ENCODE measurements at regions not wholly inside any gene's neighbourhood (a gene's known extent, or its start where the extent isn't known, plus 50 kb on each side); places are given as distances from the start of the nearest gene placed in this dataset.

- Histone ChIP-seq H3K18ac (ENCODE audit: low read length) (no peak overlapping the region), H3K27ac (ENCODE audit: low read depth, low read length) (no peak overlapping the region), H4K8ac (ENCODE audit: low read depth, low read length) (no peak overlapping the region), H2AFZ (ENCODE audit: insufficient read depth, low read length, poor library complexity) (no peak overlapping the region), H3K36me3 (ENCODE audit: control insufficient read depth in 1 of 2, insufficient read depth in 2 of 2, low read length in 2 of 2) (no peaks in the 10 kb centered on the region), H3K27me3 (ENCODE audit: insufficient read depth, low read length) (no peaks in the 10 kb centered on the region), H3K14ac (ENCODE audit: low read length) (no peak overlapping the region), H3K79me1 (ENCODE audit: low read length) (no peaks in the 10 kb centered on the region), H2BK12ac (ENCODE audit: low read length) (no peak overlapping the region), H3K79me2 (ENCODE audit: control insufficient read depth, insufficient read depth, low read length, poor library complexity) (no peaks in the 10 kb centered on the region), H4K12ac (ENCODE audit: low read depth, low read length) (no peak overlapping the region), H3K4ac (ENCODE audit: low read depth, low read length) (no peak overlapping the region), H2AK5ac (ENCODE audit: low read length) (no peak overlapping the region), H3K9me3 (ENCODE audit: insufficient read depth, low read depth, low read length) (no peaks in the 10 kb centered on the region), H3K4me2 (ENCODE audit: low read length) (no peak overlapping the region), H3K9ac (ENCODE audit: low read length) (no peak overlapping the region), H3K4me3 (ENCODE audit: low read depth, low read length) (no peak overlapping the region), H3K4me1 (ENCODE audit: control insufficient read depth in 1 of 2, insufficient read depth in 2 of 2, low read length in 2 of 2) (no peaks in the 10 kb centered on the region), H4K91ac (ENCODE audit: low read depth, low read length) (no peak overlapping the region), H3K23ac (ENCODE audit: low read length) (no peak overlapping the region), H2BK120ac (ENCODE audit: insufficient read depth, low read length, poor library complexity) (no peak overlapping the region), H2BK5ac (ENCODE audit: low read depth, low read length, poor library complexity) (no peak overlapping the region)
- no CpG with 5 or more reads among the region's 3 CpGs for WGBS (ENCODE audit: extremely low coverage, insufficient coverage, insufficient read length)
- no peak for DNase-seq
Observed at GRCh38 chr10:81570349-81570748, 304.6 kb upstream of the NRG3 start.

- WGBS (ENCODE audit: extremely low coverage, insufficient coverage, insufficient read length), result no CpG with 5 or more reads among the region's 21 CpGs
- Histone ChIP-seq H3K4ac (ENCODE audit: low read depth, low read length) (no peak overlapping the region), H3K36me3 (ENCODE audit: control insufficient read depth in 1 of 2, insufficient read depth in 2 of 2, low read length in 2 of 2) (no peaks in the 10 kb centered on the region), H3K9ac (ENCODE audit: low read length) (no peak overlapping the region), H2BK5ac (ENCODE audit: low read depth, low read length, poor library complexity) (no peak overlapping the region), H3K18ac (ENCODE audit: low read length) (no peak overlapping the region), H3K4me2 (ENCODE audit: low read length) (no peak overlapping the region), H3K23ac (ENCODE audit: low read length) (no peak overlapping the region), H4K8ac (ENCODE audit: low read depth, low read length) (no peak overlapping the region), H2BK12ac (ENCODE audit: low read length) (no peak overlapping the region), H2AFZ (ENCODE audit: insufficient read depth, low read length, poor library complexity) (no peak overlapping the region), H2AK5ac (ENCODE audit: low read length) (no peak overlapping the region), H3K79me1 (ENCODE audit: low read length) (no peaks in the 10 kb centered on the region), H3K4me3 (ENCODE audit: low read depth, low read length) (no peak overlapping the region), H3K27me3 (ENCODE audit: insufficient read depth, low read length) (no peaks in the 10 kb centered on the region), H3K9me3 (ENCODE audit: insufficient read depth, low read depth, low read length) (no peaks in the 10 kb centered on the region), H3K79me2 (ENCODE audit: control insufficient read depth, insufficient read depth, low read length, poor library complexity) (no peaks in the 10 kb centered on the region), H3K27ac (ENCODE audit: low read depth, low read length) (no peak overlapping the region), H2BK120ac (ENCODE audit: insufficient read depth, low read length, poor library complexity) (no peak overlapping the region), H3K14ac (ENCODE audit: low read length) (no peak overlapping the region), H4K91ac (ENCODE audit: low read depth, low read length) (no peak overlapping the region), H4K12ac (ENCODE audit: low read depth, low read length) (no peak overlapping the region), H3K4me1 (ENCODE audit: control insufficient read depth in 1 of 2, insufficient read depth in 2 of 2, low read length in 2 of 2) (no peaks in the 10 kb centered on the region)
- DNase-seq, result no peak
Observed at GRCh38 chr10:81570878-81571794, 303.9 kb upstream of the NRG3 start.

- Histone ChIP-seq H3K18ac (ENCODE audit: low read length) (no peak overlapping the region), H4K12ac (ENCODE audit: low read depth, low read length) (no peak overlapping the region), H2BK5ac (ENCODE audit: low read depth, low read length, poor library complexity) (no peak overlapping the region), H3K27ac (ENCODE audit: low read depth, low read length) (no peak overlapping the region), H4K8ac (ENCODE audit: low read depth, low read length) (no peak overlapping the region), H3K79me1 (ENCODE audit: low read length) (no peaks in the 10 kb centered on the region), H2AFZ (ENCODE audit: insufficient read depth, low read length, poor library complexity) (no peak overlapping the region), H3K4me3 (ENCODE audit: low read depth, low read length) (no peak overlapping the region), H4K91ac (ENCODE audit: low read depth, low read length) (no peak overlapping the region), H3K9ac (ENCODE audit: low read length) (no peak overlapping the region), H2BK12ac (ENCODE audit: low read length) (no peak overlapping the region), H3K4me1 (ENCODE audit: control insufficient read depth in 1 of 2, insufficient read depth in 2 of 2, low read length in 2 of 2) (no peaks in the 10 kb centered on the region), H3K4me2 (ENCODE audit: low read length) (no peak overlapping the region), H3K79me2 (ENCODE audit: control insufficient read depth, insufficient read depth, low read length, poor library complexity) (no peaks in the 10 kb centered on the region), H3K27me3 (ENCODE audit: insufficient read depth, low read length) (no peaks in the 10 kb centered on the region), H3K23ac (ENCODE audit: low read length) (no peak overlapping the region), H3K14ac (ENCODE audit: low read length) (no peak overlapping the region), H3K9me3 (ENCODE audit: insufficient read depth, low read depth, low read length) (no peaks in the 10 kb centered on the region), H3K4ac (ENCODE audit: low read depth, low read length) (no peak overlapping the region), H2BK120ac (ENCODE audit: insufficient read depth, low read length, poor library complexity) (no peak overlapping the region), H2AK5ac (ENCODE audit: low read length) (no peak overlapping the region), H3K36me3 (ENCODE audit: control insufficient read depth in 1 of 2, insufficient read depth in 2 of 2, low read length in 2 of 2) (no peaks in the 10 kb centered on the region)
- no CpG with 5 or more reads among the region's 3 CpGs for WGBS (ENCODE audit: extremely low coverage, insufficient coverage, insufficient read length)
- no peak for DNase-seq
Observed at GRCh38 chr10:81575036-81575435, 300.0 kb upstream of the NRG3 start.

- no peak overlapping the region for H2AFZ ChIP-seq (ENCODE audit: insufficient read depth, low read length, poor library complexity)
- WGBS (ENCODE audit: extremely low coverage, insufficient coverage, insufficient read length), result no CpG with 5 or more reads among the region's 2 CpGs
Observed at GRCh38 chr10:81576336-81576735, 298.7 kb upstream of the NRG3 start.

More at GRCh38 chr10:81576336-81576735, 298.7 kb upstream of the NRG3 start:
- H3K14ac ChIP-seq (ENCODE audit: low read length), result no peak overlapping the region
- no peak overlapping the region for H3K23ac ChIP-seq (ENCODE audit: low read length)
- H3K4me2 ChIP-seq (ENCODE audit: low read length), result no peak overlapping the region
- H3K9ac ChIP-seq (ENCODE audit: low read length), result no peak overlapping the region
- H3K36me3 ChIP-seq (ENCODE audit: control insufficient read depth in 1 of 2, insufficient read depth in 2 of 2, low read length in 2 of 2), result no peaks in the 10 kb centered on the region
- DNase-seq, result no peak
- no peak overlapping the region for H3K18ac ChIP-seq (ENCODE audit: low read length)
- no peak overlapping the region for H2BK12ac ChIP-seq (ENCODE audit: low read length)
- H2AK5ac ChIP-seq (ENCODE audit: low read length), result no peak overlapping the region
- no peak overlapping the region for H2BK5ac ChIP-seq (ENCODE audit: low read depth, low read length, poor library complexity)
- H2BK120ac ChIP-seq (ENCODE audit: insufficient read depth, low read length, poor library complexity), result no peak overlapping the region
- no peak overlapping the region for H3K4me3 ChIP-seq (ENCODE audit: low read depth, low read length)
- H4K12ac ChIP-seq (ENCODE audit: low read depth, low read length), result no peak overlapping the region
- no peak overlapping the region for H3K27ac ChIP-seq (ENCODE audit: low read depth, low read length)
- H4K8ac ChIP-seq (ENCODE audit: low read depth, low read length), result no peak overlapping the region
- no peak overlapping the region for H3K4ac ChIP-seq (ENCODE audit: low read depth, low read length)
- no peaks in the 10 kb centered on the region for H3K27me3 ChIP-seq (ENCODE audit: insufficient read depth, low read length)
- H3K79me2 ChIP-seq (ENCODE audit: control insufficient read depth, insufficient read depth, low read length, poor library complexity), result no peaks in the 10 kb centered on the region
- H3K9me3 ChIP-seq (ENCODE audit: insufficient read depth, low read depth, low read length), result no peaks in the 10 kb centered on the region
- H3K4me1 ChIP-seq (ENCODE audit: control insufficient read depth in 1 of 2, insufficient read depth in 2 of 2, low read length in 2 of 2), result no peaks in the 10 kb centered on the region
- no peaks in the 10 kb centered on the region for H3K79me1 ChIP-seq (ENCODE audit: low read length)
- no peak overlapping the region for H4K91ac ChIP-seq (ENCODE audit: low read depth, low read length)

All from trophoblast cell (in vitro differentiated cells and primary cell).